SK-N-SH (cell line): ENCODE measurements at regions not wholly inside any gene's neighbourhood (a gene's known extent, or its start where the extent isn't known, plus 50 kb on each side); places are given as distances from the start of the nearest gene placed in this dataset.

ENCODE experiments used
- CTCF ChIP-seq: fragments of 200-600 bp; sonication (generic); IDR thresholded peaks from 2 replicates; pipeline ENCODE4 v1.6.1; 2017; ENCODE audit warnings: antibody characterized with exemption, mild to moderate bottlenecking, moderate library complexity
- NFIC ChIP-seq: IDR thresholded peaks from 2 replicates; pipeline ENCODE4 v1.4.0; 2012; ENCODE audit warnings: borderline replicate concordance
- NRF1 ChIP-seq: IDR thresholded peaks from 2 replicates; pipeline ENCODE4 v1.6.1; 2012; ENCODE audit warnings: low read depth, mild to moderate bottlenecking, low read length
- TCF12 ChIP-seq: IDR thresholded peaks from 2 replicates; pipeline ENCODE4 v1.4.0; 2012
- YY1 ChIP-seq: IDR thresholded peaks from 2 replicates; pipeline ENCODE4 v1.4.0; 2012; ENCODE audit warnings: low read depth, mild to moderate bottlenecking
- ZBTB33 ChIP-seq: IDR thresholded peaks from 2 replicates; pipeline ENCODE4 v1.4.0; 2012; ENCODE audit warnings: low read depth, borderline replicate concordance
- TF ChIP-seq, protein P1 (sequence below): IDR thresholded peaks from 2 replicates; pipeline ENCODE4 v1.6.1; 2012; ENCODE audit warnings: mild to moderate bottlenecking, low read depth, low read length, moderate library complexity
- TF ChIP-seq, protein P2 (sequence below): fragments of 150-350 bp; IDR thresholded peaks from 2 replicates; pipeline ENCODE4 v1.6.1; 2017; ENCODE audit warnings: antibody characterized with exemption, low read length, low read depth, borderline replicate concordance

- TF ChIP-seq, protein P1, sequence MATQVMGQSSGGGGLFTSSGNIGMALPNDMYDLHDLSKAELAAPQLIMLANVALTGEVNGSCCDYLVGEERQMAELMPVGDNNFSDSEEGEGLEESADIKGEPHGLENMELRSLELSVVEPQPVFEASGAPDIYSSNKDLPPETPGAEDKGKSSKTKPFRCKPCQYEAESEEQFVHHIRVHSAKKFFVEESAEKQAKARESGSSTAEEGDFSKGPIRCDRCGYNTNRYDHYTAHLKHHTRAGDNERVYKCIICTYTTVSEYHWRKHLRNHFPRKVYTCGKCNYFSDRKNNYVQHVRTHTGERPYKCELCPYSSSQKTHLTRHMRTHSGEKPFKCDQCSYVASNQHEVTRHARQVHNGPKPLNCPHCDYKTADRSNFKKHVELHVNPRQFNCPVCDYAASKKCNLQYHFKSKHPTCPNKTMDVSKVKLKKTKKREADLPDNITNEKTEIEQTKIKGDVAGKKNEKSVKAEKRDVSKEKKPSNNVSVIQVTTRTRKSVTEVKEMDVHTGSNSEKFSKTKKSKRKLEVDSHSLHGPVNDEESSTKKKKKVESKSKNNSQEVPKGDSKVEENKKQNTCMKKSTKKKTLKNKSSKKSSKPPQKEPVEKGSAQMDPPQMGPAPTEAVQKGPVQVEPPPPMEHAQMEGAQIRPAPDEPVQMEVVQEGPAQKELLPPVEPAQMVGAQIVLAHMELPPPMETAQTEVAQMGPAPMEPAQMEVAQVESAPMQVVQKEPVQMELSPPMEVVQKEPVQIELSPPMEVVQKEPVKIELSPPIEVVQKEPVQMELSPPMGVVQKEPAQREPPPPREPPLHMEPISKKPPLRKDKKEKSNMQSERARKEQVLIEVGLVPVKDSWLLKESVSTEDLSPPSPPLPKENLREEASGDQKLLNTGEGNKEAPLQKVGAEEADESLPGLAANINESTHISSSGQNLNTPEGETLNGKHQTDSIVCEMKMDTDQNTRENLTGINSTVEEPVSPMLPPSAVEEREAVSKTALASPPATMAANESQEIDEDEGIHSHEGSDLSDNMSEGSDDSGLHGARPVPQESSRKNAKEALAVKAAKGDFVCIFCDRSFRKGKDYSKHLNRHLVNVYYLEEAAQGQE, result no peak
- TF ChIP-seq CTCF (no peak), YY1 (no peak), NRF1 (no peak), NFIC (no peak), TCF12 (no peak), ZBTB33 (no peak)
- TF ChIP-seq, protein P2, sequence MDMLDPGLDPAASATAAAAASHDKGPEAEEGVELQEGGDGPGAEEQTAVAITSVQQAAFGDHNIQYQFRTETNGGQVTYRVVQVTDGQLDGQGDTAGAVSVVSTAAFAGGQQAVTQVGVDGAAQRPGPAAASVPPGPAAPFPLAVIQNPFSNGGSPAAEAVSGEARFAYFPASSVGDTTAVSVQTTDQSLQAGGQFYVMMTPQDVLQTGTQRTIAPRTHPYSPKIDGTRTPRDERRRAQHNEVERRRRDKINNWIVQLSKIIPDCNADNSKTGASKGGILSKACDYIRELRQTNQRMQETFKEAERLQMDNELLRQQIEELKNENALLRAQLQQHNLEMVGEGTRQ, result no peak
These were observed 1180.6 kb downstream of the BRD1 start for GRCh38 chr22:48647051-48647450.
